Liver (tissue), 8 donors: ENCODE measurements at regions not wholly inside any gene's neighbourhood (a gene's known extent, or its start where the extent isn't known, plus 50 kb on each side); places are given as distances from the start of the nearest gene placed in this dataset.

Experiments
- DNase-seq: peaks from one replicate; pipeline ENCODE4 v3.0.0-alpha.2; 2017; ENCODE audit warnings: low spot score
- H3K27ac ChIP-seq, 2 donors: one replicate each; pipeline ENCODE4 v1.7.0; 2013; ENCODE audit warnings: inconsistent platforms in 2 of 2, low read length in 2 of 2, control low read depth in 1 of 2, low read depth in 1 of 2, mild to moderate bottlenecking in 1 of 2
- H3K27me3 ChIP-seq, 4 donors: one replicate each; pipeline versions ENCODE4 v1.6.1 to v1.7.0; 2013; ENCODE audit warnings: low read length in 3 of 4, inconsistent platforms in 1 of 4, mild to moderate bottlenecking in 1 of 4, moderate library complexity in 1 of 4; ENCODE audit not compliant: control insufficient read depth in 4 of 4, insufficient read depth in 4 of 4
- H3K36me3 ChIP-seq, 4 donors: one replicate each; pipeline versions ENCODE4 v1.6.1 to v1.7.0; 2013; ENCODE audit warnings: low read length in 3 of 4, mild to moderate bottlenecking in 3 of 4, low read depth in 1 of 4, moderate library complexity in 1 of 4; ENCODE audit not compliant: control insufficient read depth in 4 of 4, insufficient read depth in 3 of 4
- H3K4me1 ChIP-seq, 4 donors: one replicate each; pipeline versions ENCODE4 v1.6.1 to v1.7.0; 2013; ENCODE audit warnings: low read length in 3 of 4, mild to moderate bottlenecking in 3 of 4, moderate library complexity in 1 of 4; ENCODE audit not compliant: control insufficient read depth in 4 of 4, insufficient read depth in 4 of 4
- H3K4me3 ChIP-seq, 3 donors: one replicate each; pipeline versions ENCODE4 v1.6.1 to v1.7.0; 2013; ENCODE audit warnings: low read length in 3 of 3, control low read depth in 1 of 3, low read depth in 1 of 3, mild to moderate bottlenecking in 1 of 3
- H3K9ac ChIP-seq, 2 donors: one replicate each; pipeline ENCODE4 v1.7.0; 2013; ENCODE audit warnings: low read length in 2 of 2, mild to moderate bottlenecking in 2 of 2, moderate library complexity in 2 of 2, control low read depth in 1 of 2, low read depth in 1 of 2
- H3K9me3 ChIP-seq, 4 donors: one replicate each; pipeline versions ENCODE4 v1.6.1 to v1.7.0; 2013; ENCODE audit warnings: low read length in 3 of 4; ENCODE audit not compliant: control insufficient read depth in 4 of 4
- ATF3 ChIP-seq: IDR thresholded peaks from 2 replicates; pipeline ENCODE4 v1.6.1; 2016; ENCODE audit warnings: antibody characterized with exemption
- CTCF ChIP-seq: fragments of 150-350 bp; IDR thresholded peaks from 2 replicates; pipeline ENCODE4 v1.5.1; 2017; ENCODE audit warnings: improper control_type of control experiment, low read depth, low read length; ENCODE audit not compliant: missing input control
- EGR1 ChIP-seq, 2 donors: IDR thresholded peaks; 2 replicates each; pipeline ENCODE4 v1.6.1; 2016 to 2018; ENCODE audit warnings: antibody characterized with exemption in 2 of 2, low read depth in 2 of 2
- FOXA1 ChIP-seq: IDR thresholded peaks from 2 replicates; pipeline ENCODE4 v1.6.1; 2016; ENCODE audit warnings: antibody characterized with exemption
- FOXA2 ChIP-seq: IDR thresholded peaks from 2 replicates; pipeline ENCODE4 v1.6.1; 2016; ENCODE audit warnings: antibody characterized with exemption
- GABPA ChIP-seq, 2 donors: IDR thresholded peaks in 1 of 2; conservative IDR thresholded peaks in 1 of 2; 2 replicates each; pipeline ENCODE4 v1.6.1; 2016; ENCODE audit warnings: antibody characterized with exemption in 2 of 2, mild to moderate bottlenecking in 1 of 2, moderate library complexity in 1 of 2
- HNF4A ChIP-seq, 2 donors: conservative IDR thresholded peaks; 2 replicates each; pipeline ENCODE4 v1.6.1; 2016; ENCODE audit warnings: antibody characterized with exemption in 2 of 2, mild to moderate bottlenecking in 2 of 2
- HNF4G ChIP-seq: IDR thresholded peaks from 2 replicates; pipeline ENCODE4 v1.6.1; 2016; ENCODE audit warnings: antibody characterized with exemption
- JUND ChIP-seq, 2 donors: IDR thresholded peaks; 2 replicates each; pipeline ENCODE4 v1.6.1; 2016; ENCODE audit warnings: antibody characterized with exemption in 2 of 2
- NR2F2 ChIP-seq: IDR thresholded peaks from 2 replicates; pipeline ENCODE4 v1.6.1; 2016; ENCODE audit warnings: antibody characterized with exemption
- RAD21 ChIP-seq, 2 donors: IDR thresholded peaks; 2 replicates each; pipeline ENCODE4 v1.6.1; 2016; ENCODE audit warnings: antibody characterized with exemption in 2 of 2, mild to moderate bottlenecking in 2 of 2
- REST ChIP-seq: IDR thresholded peaks from 2 replicates; pipeline ENCODE4 v1.6.1; 2016; ENCODE audit warnings: antibody characterized with exemption, mild to moderate bottlenecking
- RXRA ChIP-seq, 2 donors: IDR thresholded peaks; 2 replicates each; pipeline ENCODE4 v1.6.1; 2017 to 2018; ENCODE audit warnings: antibody characterized with exemption in 2 of 2, mild to moderate bottlenecking in 1 of 2
- SP1 ChIP-seq: IDR thresholded peaks from 2 replicates; pipeline ENCODE4 v1.6.1; 2018; ENCODE audit warnings: antibody characterized with exemption, mild to moderate bottlenecking
- TAF1 ChIP-seq: conservative IDR thresholded peaks from 2 replicates; pipeline ENCODE4 v1.6.1; 2016; ENCODE audit warnings: antibody characterized with exemption, mild to moderate bottlenecking
- YY1 ChIP-seq: IDR thresholded peaks from 2 replicates; pipeline ENCODE4 v1.6.1; 2016; ENCODE audit warnings: antibody characterized with exemption, mild to moderate bottlenecking
- WGBS: extraction: QIAGEN DNeasy Blood & Tissue Kit; methylation state at CpG from one replicate; pipeline ENCODE4 v1.1.7; 2013; 5-methylcytosine and 5-hydroxymethylcytosine counted together
- TF ChIP-seq, protein P1 (sequence below): IDR thresholded peaks from 2 replicates; pipeline ENCODE4 v1.6.1; 2016; ENCODE audit warnings: antibody characterized with exemption
- TF ChIP-seq, protein P2 (sequence below): IDR thresholded peaks from 2 replicates; pipeline ENCODE4 v1.6.1; 2016; ENCODE audit warnings: antibody characterized with exemption
- donor health status: healthy.
- donor health status: healthy.
- donor health status: healthy.
- donor health status: healthy.
- donor health status: healthy.

- Histone ChIP-seq H3K4me3 (no peak overlapping the region), H3K4me1 (no peaks in the 10 kb centered on the region), H3K9me3 (no peaks in the 10 kb centered on the region), H3K36me3 (no peaks in the 10 kb centered on the region), H3K27ac (no peak overlapping the region), H3K9ac (no peak overlapping the region), H3K27me3 (peaks cover 0 to 3% (median 0%) of the 10 kb centered on the region in 4 donors)
- 83% methylated on average over 3 of the region's 3 CpGs for WGBS
- no peak for DNase-seq
- TF ChIP-seq EGR1 (IDR thresholded peaks at IDR 0.05; ENCODE audit: low read depth in 2 of 2): no peak
- no peak for TF ChIP-seq FOXA2
- no peak for TF ChIP-seq SP1
- TF ChIP-seq REST: no peak
- TF ChIP-seq HNF4A (conservative IDR thresholded peaks at IDR 0.05): no peak
- no peak for TF ChIP-seq YY1
- TF ChIP-seq, protein P1, sequence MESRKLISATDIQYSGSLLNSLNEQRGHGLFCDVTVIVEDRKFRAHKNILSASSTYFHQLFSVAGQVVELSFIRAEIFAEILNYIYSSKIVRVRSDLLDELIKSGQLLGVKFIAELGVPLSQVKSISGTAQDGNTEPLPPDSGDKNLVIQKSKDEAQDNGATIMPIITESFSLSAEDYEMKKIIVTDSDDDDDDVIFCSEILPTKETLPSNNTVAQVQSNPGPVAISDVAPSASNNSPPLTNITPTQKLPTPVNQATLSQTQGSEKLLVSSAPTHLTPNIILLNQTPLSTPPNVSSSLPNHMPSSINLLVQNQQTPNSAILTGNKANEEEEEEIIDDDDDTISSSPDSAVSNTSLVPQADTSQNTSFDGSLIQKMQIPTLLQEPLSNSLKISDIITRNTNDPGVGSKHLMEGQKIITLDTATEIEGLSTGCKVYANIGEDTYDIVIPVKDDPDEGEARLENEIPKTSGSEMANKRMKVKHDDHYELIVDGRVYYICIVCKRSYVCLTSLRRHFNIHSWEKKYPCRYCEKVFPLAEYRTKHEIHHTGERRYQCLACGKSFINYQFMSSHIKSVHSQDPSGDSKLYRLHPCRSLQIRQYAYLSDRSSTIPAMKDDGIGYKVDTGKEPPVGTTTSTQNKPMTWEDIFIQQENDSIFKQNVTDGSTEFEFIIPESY: no peak
- TF ChIP-seq FOXA1: no peak
- no peak for TF ChIP-seq RXRA (IDR thresholded peaks at IDR 0.05)
- TF ChIP-seq, protein P2, sequence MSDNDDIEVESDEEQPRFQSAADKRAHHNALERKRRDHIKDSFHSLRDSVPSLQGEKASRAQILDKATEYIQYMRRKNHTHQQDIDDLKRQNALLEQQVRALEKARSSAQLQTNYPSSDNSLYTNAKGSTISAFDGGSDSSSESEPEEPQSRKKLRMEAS: no peak
- TF ChIP-seq NR2F2: no peak
- no peak for TF ChIP-seq JUND (IDR thresholded peaks at IDR 0.05)
- no peak for TF ChIP-seq ATF3
These were observed 109.4 kb upstream of the MYLIP start for GRCh38 chr6:16019462-16019861.

GRCh38 chr6:16018626-16019025 lies 110.3 kb upstream of the MYLIP start:
- Histone ChIP-seq H3K27me3 (peaks cover 0 to 3% (median 0%) of the 10 kb centered on the region in 4 donors), H3K27ac (no peak overlapping the region), H3K9ac (no peak overlapping the region), H3K9me3 (no peaks in the 10 kb centered on the region), H3K36me3 (no peaks in the 10 kb centered on the region), H3K4me1 (no peaks in the 10 kb centered on the region), H3K4me3 (no peak overlapping the region)
- 93% methylated on average over 4 of the region's 4 CpGs for WGBS
- no peak for DNase-seq
- TF ChIP-seq, protein P1: no peak
- no peak for TF ChIP-seq FOXA2
- TF ChIP-seq CTCF: no peak
- TF ChIP-seq ATF3: no peak
- TF ChIP-seq NR2F2: no peak
- TF ChIP-seq RAD21 (IDR thresholded peaks at IDR 0.05): no peak
- no peak for TF ChIP-seq RXRA (IDR thresholded peaks at IDR 0.05)
- TF ChIP-seq HNF4G: no peak
- no peak for TF ChIP-seq HNF4A (conservative IDR thresholded peaks at IDR 0.05)
- no peak for TF ChIP-seq REST
- TF ChIP-seq FOXA1: no peak
- no peak for TF ChIP-seq YY1
- TF ChIP-seq JUND (IDR thresholded peaks at IDR 0.05): no peak
- TF ChIP-seq TAF1: no peak
- no peak for TF ChIP-seq GABPA (IDR thresholded peaks at IDR 0.05 in 1 of 2, conservative IDR thresholded peaks at IDR 0.05 in 1 of 2)
- TF ChIP-seq EGR1 (IDR thresholded peaks at IDR 0.05; ENCODE audit: low read depth in 2 of 2): no peak
- no peak for TF ChIP-seq SP1
